HUDEP-2 (cell line): ENCODE measurements at regions not wholly inside any gene's neighbourhood (a gene's known extent, or its start where the extent isn't known, plus 50 kb on each side); places are given as distances from the start of the nearest gene placed in this dataset.

Experiments
- DNase-seq, 76 experiments: peaks; one replicate each; lab custom pipeline; 2025; ENCODE audit not compliant: unreplicated experiment in 76 of 76; lab: John Stamatoyannopoulos, UW

GRCh38 chrX:15988661-15989603, 134.3 kb upstream of the AP1S2 start:
- DNase-seq, result no peak

DNA sequence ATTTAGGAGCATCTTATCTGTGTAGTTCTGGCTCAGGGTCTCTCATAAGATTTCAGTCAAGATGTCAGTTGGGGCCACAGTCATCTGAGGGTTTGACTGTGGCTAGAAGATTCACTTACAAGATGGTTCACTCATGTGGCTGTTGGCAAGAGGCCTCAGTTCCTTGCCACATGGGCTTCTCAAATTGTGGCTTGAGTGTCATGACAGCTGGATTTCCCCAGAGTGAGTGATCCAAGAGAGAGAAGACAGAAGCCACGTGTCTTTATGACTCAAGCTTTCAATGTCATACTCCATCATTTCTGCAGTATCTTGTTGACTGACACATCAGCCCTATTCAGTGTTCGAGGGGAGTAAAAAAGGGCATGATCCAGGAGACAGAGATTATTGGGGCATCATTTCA, 131.3 kb upstream of the AP1S2 start:
- no peak for DNase-seq

DNA sequence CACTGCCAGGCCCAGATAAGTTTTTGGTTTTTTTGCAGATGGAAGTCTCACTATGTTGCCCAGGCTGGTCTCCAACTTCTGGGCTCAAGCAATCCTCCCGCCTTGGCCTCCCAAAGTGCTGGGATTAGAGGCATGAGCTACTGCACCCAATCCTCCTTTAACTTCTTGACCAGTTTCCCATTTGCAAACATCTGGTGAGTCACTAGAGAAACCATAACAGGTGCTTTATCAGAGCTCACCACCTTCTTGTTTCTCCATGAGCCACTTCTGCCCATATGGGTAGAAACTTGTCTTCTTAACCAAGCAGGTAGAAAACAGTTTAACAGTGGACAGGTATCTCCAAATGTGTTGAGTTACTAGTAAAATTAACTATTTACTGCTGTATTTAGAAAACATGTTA, 128.4 kb upstream of the AP1S2 start:
- no peak for DNase-seq

DNA sequence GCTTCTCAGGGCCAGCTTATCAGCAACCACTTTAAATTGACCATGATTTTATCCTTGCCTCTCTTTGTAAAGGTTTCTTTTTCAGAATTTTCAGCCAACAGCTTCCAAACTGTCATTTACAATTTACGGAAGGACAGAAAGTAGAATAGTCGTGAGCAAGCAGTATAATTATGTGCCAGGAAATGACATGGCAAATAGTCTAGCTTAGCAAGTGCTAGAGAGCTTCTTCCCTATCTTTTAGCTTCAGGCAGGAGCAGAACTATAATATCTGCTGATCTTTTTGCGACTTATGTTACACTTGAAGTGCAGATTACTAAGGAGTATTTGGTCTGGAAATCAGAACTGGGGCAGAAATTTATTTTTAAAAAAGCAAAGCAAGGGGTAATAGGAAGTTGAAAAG, 123.0 kb upstream of the AP1S2 start:
- no peak for DNase-seq

DNA sequence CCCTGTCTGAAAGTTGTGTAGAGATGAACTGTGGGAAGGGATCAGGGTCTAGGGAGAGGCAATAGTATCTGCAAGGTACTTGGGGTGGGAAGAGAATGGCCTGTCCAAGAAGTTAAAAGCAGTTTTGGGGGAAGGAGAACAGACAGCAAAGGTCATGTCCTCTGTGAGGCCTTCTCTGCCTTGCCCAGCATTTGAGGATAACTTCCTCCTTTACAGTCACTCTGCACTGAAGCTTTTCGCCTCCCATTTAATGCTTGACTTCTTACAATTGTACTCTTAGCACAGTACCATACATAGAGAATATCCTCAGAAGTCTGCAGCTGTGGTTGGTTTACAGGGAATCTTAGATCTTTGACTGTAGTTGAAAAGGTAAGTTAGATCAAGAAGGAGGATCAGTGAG, 121.8 kb upstream of the AP1S2 start:
- no peak for DNase-seq

- DNase-seq, result no peak
Observed at GRCh38 chrX:15973946-15974345, 119.3 kb upstream of the AP1S2 start.

DNA sequence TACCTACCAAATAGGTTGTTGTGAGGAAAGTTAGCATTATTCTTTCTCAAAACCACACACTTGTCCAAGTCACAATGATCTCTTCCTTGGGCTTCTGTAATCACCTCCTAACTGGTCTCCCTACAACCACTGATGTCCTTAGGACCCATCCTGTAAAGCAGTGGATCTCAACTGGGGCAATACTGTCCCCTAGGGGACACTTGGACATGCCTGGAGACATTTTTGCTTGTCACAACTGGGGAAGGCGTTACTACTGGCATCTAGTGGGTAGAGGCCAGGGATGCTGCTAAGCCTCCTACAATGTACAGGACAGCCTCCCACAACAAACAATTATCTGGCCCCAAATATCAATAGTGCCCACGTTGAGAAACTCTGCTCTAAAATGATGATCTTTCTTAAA, 118.7 kb upstream of the AP1S2 start:
- DNase-seq, result peak in 21 of 76 experiments; percentile 0 to 37 (median 7)

GRCh38 chrX:15971696-15972095, 117.1 kb upstream of the AP1S2 start:
- no peak for DNase-seq

GRCh38 chrX:15963858-15964257, 109.2 kb upstream of the AP1S2 start:
- DNase-seq, result no peak

GRCh38 chrX:15960237-15960636, 105.6 kb upstream of the AP1S2 start:
- DNase-seq, result no peak

DNA sequence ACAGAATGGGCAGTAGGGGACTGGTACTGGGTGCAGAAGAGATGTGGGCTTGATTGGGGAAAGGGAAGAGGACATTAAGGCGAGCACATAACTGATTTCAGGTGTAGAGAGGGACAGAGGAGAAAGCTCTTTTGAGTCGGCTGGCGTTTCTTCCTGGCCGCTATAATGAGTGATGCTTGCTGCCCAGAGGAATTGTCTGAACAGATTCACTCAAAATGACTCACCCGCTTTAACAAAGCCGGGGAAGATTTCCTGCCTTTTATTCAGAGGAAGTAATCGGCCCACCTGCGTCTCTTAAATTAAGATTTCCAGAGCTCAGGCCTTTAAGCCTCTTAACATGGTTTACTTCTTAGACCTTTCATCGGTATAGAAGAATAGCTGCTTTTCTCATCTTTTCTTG, 102.1 kb upstream of the AP1S2 start:
- no peak for DNase-seq

DNA sequence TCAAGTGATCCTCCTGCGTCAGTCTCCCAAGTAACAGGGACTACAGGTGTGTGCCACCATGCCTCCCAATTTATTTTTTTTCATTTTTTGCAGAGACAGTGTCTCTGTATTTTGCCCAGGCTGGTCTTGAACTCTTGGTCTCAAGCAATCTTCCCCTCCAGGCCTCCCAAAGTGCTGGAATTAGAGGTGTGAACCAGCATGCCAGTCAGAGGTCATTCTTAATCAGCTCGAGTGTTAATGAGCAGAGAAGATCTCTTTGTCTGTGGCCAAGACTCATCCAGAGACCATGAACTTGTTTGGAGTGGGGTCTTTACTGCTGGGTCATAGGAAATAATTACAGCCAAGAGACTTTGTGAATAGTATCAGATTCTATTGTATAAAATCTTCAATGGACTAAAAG, 99.2 kb upstream of the AP1S2 start:
- DNase-seq, result no peak

GRCh38 chrX:15952212-15952611, 97.6 kb upstream of the AP1S2 start:
- no peak for DNase-seq

DNA sequence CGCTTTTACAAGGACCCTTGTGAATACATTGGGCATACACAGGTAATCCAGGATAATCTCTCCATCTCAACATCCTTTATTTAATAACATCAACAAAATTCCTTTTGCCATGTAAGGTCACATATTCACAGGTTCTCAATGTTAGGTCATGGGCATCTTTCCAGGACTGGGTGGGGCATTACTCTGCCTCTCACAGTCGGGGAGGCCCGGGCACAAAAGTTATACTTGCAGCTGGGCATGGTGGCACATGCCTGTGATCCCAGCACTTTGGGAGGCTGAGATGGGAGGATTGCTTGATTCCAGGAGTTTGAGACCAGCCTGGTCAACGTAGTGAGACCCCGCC, 93.7 kb upstream of the AP1S2 start:
- no peak for DNase-seq

GRCh38 chrX:15947648-15948317, 93.2 kb upstream of the AP1S2 start:
- no peak for DNase-seq

- DNase-seq, result no peak
Observed at GRCh38 chrX:15946783-15947580, 92.4 kb upstream of the AP1S2 start.

GRCh38 chrX:15943391-15943790, 88.8 kb upstream of the AP1S2 start:
- no peak for DNase-seq

- DNase-seq, result no peak
Observed at GRCh38 chrX:15942307-15942706, 87.7 kb upstream of the AP1S2 start.

DNA sequence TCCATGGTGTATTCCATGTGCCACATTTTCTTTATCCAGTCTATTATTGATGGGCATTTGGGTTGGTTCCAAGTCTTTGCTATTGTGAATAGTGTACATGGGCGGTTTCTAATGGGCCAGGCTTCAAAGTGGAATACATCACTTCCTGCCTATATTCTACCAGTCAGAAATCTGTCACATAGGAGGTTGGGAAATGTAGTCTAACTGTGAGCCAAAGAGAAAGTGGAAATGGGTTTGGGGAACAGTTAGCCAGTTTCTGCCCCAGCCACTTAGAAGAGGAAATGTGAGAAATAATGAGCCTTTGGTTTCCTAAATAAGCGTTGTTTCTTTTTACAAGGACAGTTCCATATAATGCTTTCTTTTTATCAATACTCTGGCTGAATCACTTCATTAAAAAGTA, 85.1 kb upstream of the AP1S2 start:
- DNase-seq, result no peak

DNA sequence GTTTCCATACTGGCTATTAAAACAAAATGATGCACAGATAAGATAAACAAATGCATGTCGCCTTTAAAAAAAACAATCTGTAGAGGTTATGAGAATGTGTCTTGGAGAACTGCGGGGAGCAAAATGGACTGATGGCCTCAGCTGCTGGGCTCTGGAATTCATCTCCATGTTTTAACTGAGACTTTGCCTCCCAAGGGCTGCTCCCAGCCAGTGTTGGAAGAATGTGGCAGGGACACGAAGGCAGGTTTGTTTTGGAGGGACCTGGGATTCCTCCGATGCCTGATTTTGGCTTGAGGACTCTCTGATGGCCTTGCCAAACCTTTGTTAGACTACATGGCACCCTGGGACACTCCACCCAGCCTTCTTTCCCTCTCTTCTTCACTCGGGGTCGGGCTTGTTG, 83.5 kb upstream of the AP1S2 start:
- no peak for DNase-seq

GRCh38 chrX:15931362-15931761, 76.7 kb upstream of the AP1S2 start:
- no peak for DNase-seq
